NT2/D1 (cell line): ENCODE measurements at regions not wholly inside any gene's neighbourhood (a gene's known extent, or its start where the extent isn't known, plus 50 kb on each side); places are given as distances from the start of the nearest gene placed in this dataset.

Experiments
- SUZ12 ChIP-seq: IDR thresholded peaks from 2 replicates; pipeline ENCODE4 v1.6.1; 2011; ENCODE audit not compliant: insufficient read length, insufficient read depth; ENCODE audit errors: extremely low read depth
- ZNF274 ChIP-seq: IDR thresholded peaks from 2 replicates; pipeline ENCODE4 v1.6.1; 2011; ENCODE audit warnings: mild to moderate bottlenecking, low read depth, low read length

- TF ChIP-seq SUZ12 (no peak), ZNF274 (no peak)
Observed at GRCh38 chr10:107379601-107380000, 215.1 kb upstream of the SORCS1 start.
